HepG2 (cell line): ENCODE measurements at regions not wholly inside any gene's neighbourhood (a gene's known extent, or its start where the extent isn't known, plus 50 kb on each side); places are given as distances from the start of the nearest gene placed in this dataset.
"Not testable (repeated sequence)": the region's sequence is repeated elsewhere in the genome, so short reads cannot be mapped to it uniquely, and the experiment has no call there.

Experiments used
- ATAC-seq: fragments of 200-7000 bp; cut with Tn5 transposase; 3 replicates; pipeline ENCODE4 v1.9.1; 2020; ENCODE audit warnings: mild to moderate bottlenecking, moderate library complexity
- BruUV-seq: library from RNA; stranded (reverse); fragments of 400-500 nt; replicated peaks from 2 replicates; lab custom pipeline; 2021; lab: Mats Ljungman, UMichigan
- CTCF ChIA-PET: fragments of 300-600 bp; formaldehyde crosslinking; extraction: SDS; loops from one replicate; lab custom pipeline; 2021; ENCODE audit warnings: low total read pairs, inconsistent platforms, low intra/inter-chr PET ratio; lab: Yijun Ruan, JAX
- POLR2A ChIA-PET: fragments of 350-600 bp; sonication (Branson Sonifier 250); formaldehyde crosslinking; loops from one replicate; lab custom pipeline; 2020; ENCODE audit warnings: antibody characterized with exemption, inconsistent platforms; lab: Yijun Ruan, JAX
- DNase-seq: peaks from one replicate; pipeline ENCODE4 v3.0.0-alpha.2; 2015; ENCODE audit warnings: low spot score
- FAIRE-seq: peaks from 3 replicates; lab custom pipeline; 2011; peaks lifted over from hg19 to GRCh38; lab: Jason Lieb, UNC
- H2AFZ ChIP-seq: one replicate; pipeline ENCODE4 v1.6.1; 2011; ENCODE audit warnings: low read length, inconsistent platforms
- H3K27ac ChIP-seq: fragments of 300-600 bp; 3 replicates; pipeline ENCODE4 v1.8.0; 2011; ENCODE audit warnings: mixed run types, mild to moderate bottlenecking, mixed read lengths, low read length, inconsistent platforms; ENCODE audit not compliant: insufficient read depth; ENCODE audit errors: extremely low read length
- H3K27me3 ChIP-seq, 2 experiments: fragments of 200-600 bp in 1 of 2; 2 replicates in 1 of 2; 3 replicates in 1 of 2; pipeline versions ENCODE4 v1.6.0 to v1.8.0; 2011; ENCODE audit warnings: low read length in 2 of 2, mild to moderate bottlenecking in 2 of 2, moderate library complexity in 2 of 2, inconsistent platforms in 1 of 2; ENCODE audit not compliant: insufficient read depth in 2 of 2, control insufficient read depth in 1 of 2
- H3K36me3 ChIP-seq, 2 experiments: fragments of 200-600 bp in 1 of 2; replicated peaks in 1 of 2; 2 replicates in 1 of 2; 3 replicates in 1 of 2; pipeline versions ENCODE4 v1.5.1 to v1.8.0; 2011; ENCODE audit warnings: low read length in 2 of 2, inconsistent platforms in 1 of 2; ENCODE audit not compliant: insufficient read depth in 2 of 2, control insufficient read depth in 1 of 2
- H3K4me1 ChIP-seq: 2 replicates; pipeline ENCODE4 v1.5.1; 2012; ENCODE audit warnings: low read length, inconsistent platforms; ENCODE audit not compliant: insufficient read depth
- H3K4me2 ChIP-seq: 2 replicates; pipeline ENCODE4 v1.6.0; 2011; ENCODE audit warnings: low read depth, low read length, inconsistent platforms
- H3K4me3 ChIP-seq, 3 experiments: fragments of 200-600 bp in 1 of 3; sonication (generic), shearing (Covaris generic) in 1 of 3; replicated peaks in 1 of 3; 2 replicates each; pipeline ENCODE4 v1.5.1; 2011 to 2016; ENCODE audit warnings: low read length in 3 of 3, inconsistent platforms in 2 of 3, low read depth in 2 of 3, mild to moderate bottlenecking in 2 of 3, control low read depth in 1 of 3, mixed read lengths in 1 of 3; ENCODE audit not compliant: insufficient read depth in 1 of 3
- H3K79me2 ChIP-seq: one replicate; pipeline ENCODE4 v1.6.1; 2011; ENCODE audit warnings: low read length, inconsistent platforms; ENCODE audit not compliant: insufficient read depth
- H3K9ac ChIP-seq: 2 replicates; pipeline ENCODE4 v1.6.0; 2011; ENCODE audit warnings: mild to moderate bottlenecking, low read depth, low read length, inconsistent platforms; ENCODE audit not compliant: insufficient read depth
- H3K9me3 ChIP-seq: 2 replicates; pipeline ENCODE4 v1.5.1; 2012; ENCODE audit warnings: mild to moderate bottlenecking, low read length
- H4K20me1 ChIP-seq: 2 replicates; pipeline ENCODE4 v1.6.0; 2011; ENCODE audit warnings: inconsistent platforms, mild to moderate bottlenecking, low read length, moderate library complexity; ENCODE audit not compliant: insufficient read depth
- MAFF ChIP-seq: IDR thresholded peaks from 2 replicates; pipeline ENCODE4 v1.6.1; 2011; ENCODE audit warnings: low read depth, low read length, improper control_type of control experiment
- MAFK ChIP-seq, 2 experiments: IDR thresholded peaks in 1 of 2; conservative IDR thresholded peaks in 1 of 2; 2 replicates each; pipeline ENCODE4 v1.6.1; 2011; ENCODE audit warnings: improper control_type of control experiment in 2 of 2, low read length in 2 of 2
- MNT ChIP-seq: fragments of 450-650 bp; IDR thresholded peaks from 2 replicates; pipeline ENCODE4 v1.6.1; 2016
- WGBS: methylation state at CpG from one replicate; pipeline ENCODE4 v1.1.6; 2017; ENCODE audit warnings: low lambda C conversion rate; 5-methylcytosine and 5-hydroxymethylcytosine counted together
- in situ Hi-C: cut with HindIII; loops from 2 replicates; pipeline ENCODE4 v1.10.0; 2017; ENCODE audit warnings: low pct_unique_long_range_greater_than_20kb; ENCODE audit not compliant: extremely low pct_ligation_motif_present
- intact Hi-C: fragments of 100-400 bp; cut with micrococcal nuclease; formaldehyde crosslinking; loops from one replicate; pipeline ENCODE4 v1.10.0; 2022; ENCODE audit not compliant: unreplicated experiment

- ATAC-seq, H3K36me3 ChIP-seq, FAIRE-seq, H3K27ac ChIP-seq, BruUV-seq, H3K4me3 ChIP-seq, CTCF ChIA-PET, POLR2A ChIA-PET, H3K4me1 ChIP-seq, H2AFZ ChIP-seq, H3K79me2 ChIP-seq, H3K4me2 ChIP-seq, H4K20me1 ChIP-seq, intact Hi-C loops, in situ Hi-C loops, H3K9me3 ChIP-seq, H3K27me3 ChIP-seq, DNase-seq, H3K9ac ChIP-seq: not testable (repeated sequence)
- WGBS = 25% methylated on average over 12 of the region's 12 CpGs
- TF ChIP-seq MNT = peak; percentile 7; the same call in 1 of the 2 replicates
- peak; percentile 50 to 61 for TF ChIP-seq MAFK (conservative IDR thresholded peaks at IDR 0.05 in 1 of 2, IDR thresholded peaks at IDR 0.05 in 1 of 2; ENCODE audit: low read length in 2 of 2)
- peak; percentile 52 for TF ChIP-seq MAFF
Measured at GRCh38 chr2:94594019-94594836, 277.0 kb upstream of the TEKT4 start.

GRCh38 chr2:94595956-94596355 lies 275.3 kb upstream of the TEKT4 start:
- H3K4me2 ChIP-seq, in situ Hi-C loops, H3K4me3 ChIP-seq, intact Hi-C loops, BruUV-seq, CTCF ChIA-PET, DNase-seq, FAIRE-seq, ATAC-seq, H3K9me3 ChIP-seq, H2AFZ ChIP-seq, H3K4me1 ChIP-seq, H3K9ac ChIP-seq, H3K27ac ChIP-seq, H3K27me3 ChIP-seq, H4K20me1 ChIP-seq, H3K36me3 ChIP-seq, H3K79me2 ChIP-seq, POLR2A ChIA-PET: not testable (repeated sequence)
- WGBS = 51% methylated on average over 6 of the region's 6 CpGs

- CTCF ChIA-PET, H3K4me1 ChIP-seq, H3K27me3 ChIP-seq, H3K4me2 ChIP-seq, H3K27ac ChIP-seq, H2AFZ ChIP-seq, intact Hi-C loops, DNase-seq, FAIRE-seq, POLR2A ChIA-PET, in situ Hi-C loops, ATAC-seq, H3K4me3 ChIP-seq, H4K20me1 ChIP-seq, BruUV-seq, H3K9ac ChIP-seq, H3K9me3 ChIP-seq, H3K36me3 ChIP-seq, H3K79me2 ChIP-seq: not testable (repeated sequence)
- WGBS = 14% methylated on average over 9 of the region's 9 CpGs
Measured at GRCh38 chr2:94598075-94598713, 273.0 kb upstream of the TEKT4 start.
